ENCODE measurements at regions not wholly inside any gene's neighbourhood (a gene's known extent, or its start where the extent isn't known, plus 50 kb on each side); places are given as distances from the start of the nearest gene placed in this dataset.

GRCh38 chr3:178304758-178305467 lies 231.3 kb upstream of the KCNMB2 start:
- H3K4me3 Mint-ChIP-seq (ENCODE audit: unreplicated experiment) = no peak overlapping the region
- H3K27me3 Mint-ChIP-seq (ENCODE audit: insufficient read depth, unreplicated experiment) = no peaks in the 10 kb centered on the region
- H3K27ac Mint-ChIP-seq (ENCODE audit: low read depth, unreplicated experiment) = no peak overlapping the region
- POLR2A ChIA-PET = no interaction called here
- H3K36me3 Mint-ChIP-seq (ENCODE audit: insufficient read depth, unreplicated experiment) = no peaks in the 10 kb centered on the region
- TF ChIP-seq CTCF (IDR thresholded peaks at IDR 0.05; ENCODE audit: unreplicated experiment) = no peak
- H3K9me3 Mint-ChIP-seq (ENCODE audit: unreplicated experiment) = no peaks in the 10 kb centered on the region
- intact Hi-C loops (cut with micrococcal nuclease) = no loop called here
- CTCF ChIA-PET = interaction anchor here (0.5 kb wide), 1 partner anchor 661 kb away, joined by 3 read pairs; no protein-coding TSS in a partner anchor
- BruUV-seq (replicated peaks) = no TSS peak
- H3K4me1 Mint-ChIP-seq (ENCODE audit: insufficient read depth, unreplicated experiment) = no peaks in the 10 kb centered on the region
- no peak for DNase-seq (ENCODE audit: unreplicated experiment)

- POLR2A ChIA-PET = no interaction called here
Observed at GRCh38 chr3:178306432-178307115, 229.7 kb upstream of the KCNMB2 start.

GRCh38 chr3:178308771-178309170 lies 227.5 kb upstream of the KCNMB2 start:
- intact Hi-C loops (cut with micrococcal nuclease) = no loop called here
- no peak for TF ChIP-seq CTCF (IDR thresholded peaks at IDR 0.05; ENCODE audit: unreplicated experiment)
- no TSS peak for BruUV-seq (replicated peaks)
- H3K27ac Mint-ChIP-seq (ENCODE audit: low read depth, unreplicated experiment) = no peak overlapping the region
- no peaks in the 10 kb centered on the region for H3K36me3 Mint-ChIP-seq (ENCODE audit: insufficient read depth, unreplicated experiment)
- POLR2A ChIA-PET = no interaction called here
- H3K27me3 Mint-ChIP-seq (ENCODE audit: insufficient read depth, unreplicated experiment) = no peaks in the 10 kb centered on the region
- no peak overlapping the region for H3K4me3 Mint-ChIP-seq (ENCODE audit: unreplicated experiment)
- CTCF ChIA-PET = interaction anchor here (0.7 kb wide), 1 partner anchor 85 kb away, joined by 3 read pairs; no protein-coding TSS in a partner anchor
- DNase-seq (ENCODE audit: unreplicated experiment) = no peak
- H3K9me3 Mint-ChIP-seq (ENCODE audit: unreplicated experiment) = no peaks in the 10 kb centered on the region
- no peaks in the 10 kb centered on the region for H3K4me1 Mint-ChIP-seq (ENCODE audit: insufficient read depth, unreplicated experiment)

More at GRCh38 chr3:178306432-178307115, 229.7 kb upstream of the KCNMB2 start:
- Mint-ChIP-seq H3K27ac (ENCODE audit: low read depth, unreplicated experiment) (no peak overlapping the region), H3K36me3 (ENCODE audit: insufficient read depth, unreplicated experiment) (no peaks in the 10 kb centered on the region), H3K9me3 (ENCODE audit: unreplicated experiment) (no peaks in the 10 kb centered on the region), H3K4me3 (ENCODE audit: unreplicated experiment) (no peak overlapping the region), H3K27me3 (ENCODE audit: insufficient read depth, unreplicated experiment) (no peaks in the 10 kb centered on the region), H3K4me1 (ENCODE audit: insufficient read depth, unreplicated experiment) (no peaks in the 10 kb centered on the region)
- no peak for DNase-seq (ENCODE audit: unreplicated experiment)
- no TSS peak for BruUV-seq (replicated peaks)
- no peak for TF ChIP-seq CTCF (IDR thresholded peaks at IDR 0.05; ENCODE audit: unreplicated experiment)
- CTCF ChIA-PET = interaction anchor here (0.5 to 0.6 kb wide), 2 partner anchors 283 to 475 kb away, joined by 3 read pairs; no protein-coding TSS in a partner anchor
- intact Hi-C loops (cut with micrococcal nuclease) = no loop called here

GRCh38 chr3:178310949-178311348 lies 225.3 kb upstream of the KCNMB2 start:
- POLR2A ChIA-PET = interaction anchor here (0.6 kb wide), 1 partner anchor 720 kb away, joined by 3 read pairs; no protein-coding TSS in a partner anchor
- H3K27ac Mint-ChIP-seq (ENCODE audit: low read depth, unreplicated experiment) = no peak overlapping the region
- no TSS peak for BruUV-seq (replicated peaks)
- H3K27me3 Mint-ChIP-seq (ENCODE audit: insufficient read depth, unreplicated experiment) = no peaks in the 10 kb centered on the region
- no peak for DNase-seq (ENCODE audit: unreplicated experiment)
- CTCF ChIA-PET = no interaction called here
- H3K4me3 Mint-ChIP-seq (ENCODE audit: unreplicated experiment) = no peak overlapping the region
- no peaks in the 10 kb centered on the region for H3K4me1 Mint-ChIP-seq (ENCODE audit: insufficient read depth, unreplicated experiment)
- intact Hi-C loops (cut with micrococcal nuclease) = no loop called here
- no peaks in the 10 kb centered on the region for H3K36me3 Mint-ChIP-seq (ENCODE audit: insufficient read depth, unreplicated experiment)
- no peak for TF ChIP-seq CTCF (IDR thresholded peaks at IDR 0.05; ENCODE audit: unreplicated experiment)
- H3K9me3 Mint-ChIP-seq (ENCODE audit: unreplicated experiment) = no peaks in the 10 kb centered on the region
